ENCODE measurements at regions not wholly inside any gene's neighbourhood (a gene's known extent, or its start where the extent isn't known, plus 50 kb on each side); places are given as distances from the start of the nearest gene placed in this dataset.

DNA sequence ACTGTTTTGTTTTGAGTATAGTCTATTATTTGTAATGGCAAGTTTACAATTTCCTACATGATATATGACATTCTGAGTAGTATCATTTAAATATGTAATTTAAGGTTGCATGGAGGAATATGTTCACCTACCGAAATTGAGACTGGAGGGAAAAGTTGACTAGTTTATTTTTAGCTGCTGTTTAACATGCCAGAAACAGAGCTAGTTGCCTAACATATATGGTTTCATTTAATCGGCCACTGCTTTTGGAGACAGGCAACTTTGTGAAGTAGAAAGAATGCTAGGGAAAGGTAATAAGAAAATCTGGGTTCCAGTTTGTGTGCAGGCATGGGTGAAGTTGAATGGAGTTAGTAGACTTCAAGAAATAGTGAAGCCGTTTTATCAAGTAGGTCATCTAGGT is 342.1 kb upstream of the CBLB start (continued):
- TF ChIP-seq, protein P1, sequence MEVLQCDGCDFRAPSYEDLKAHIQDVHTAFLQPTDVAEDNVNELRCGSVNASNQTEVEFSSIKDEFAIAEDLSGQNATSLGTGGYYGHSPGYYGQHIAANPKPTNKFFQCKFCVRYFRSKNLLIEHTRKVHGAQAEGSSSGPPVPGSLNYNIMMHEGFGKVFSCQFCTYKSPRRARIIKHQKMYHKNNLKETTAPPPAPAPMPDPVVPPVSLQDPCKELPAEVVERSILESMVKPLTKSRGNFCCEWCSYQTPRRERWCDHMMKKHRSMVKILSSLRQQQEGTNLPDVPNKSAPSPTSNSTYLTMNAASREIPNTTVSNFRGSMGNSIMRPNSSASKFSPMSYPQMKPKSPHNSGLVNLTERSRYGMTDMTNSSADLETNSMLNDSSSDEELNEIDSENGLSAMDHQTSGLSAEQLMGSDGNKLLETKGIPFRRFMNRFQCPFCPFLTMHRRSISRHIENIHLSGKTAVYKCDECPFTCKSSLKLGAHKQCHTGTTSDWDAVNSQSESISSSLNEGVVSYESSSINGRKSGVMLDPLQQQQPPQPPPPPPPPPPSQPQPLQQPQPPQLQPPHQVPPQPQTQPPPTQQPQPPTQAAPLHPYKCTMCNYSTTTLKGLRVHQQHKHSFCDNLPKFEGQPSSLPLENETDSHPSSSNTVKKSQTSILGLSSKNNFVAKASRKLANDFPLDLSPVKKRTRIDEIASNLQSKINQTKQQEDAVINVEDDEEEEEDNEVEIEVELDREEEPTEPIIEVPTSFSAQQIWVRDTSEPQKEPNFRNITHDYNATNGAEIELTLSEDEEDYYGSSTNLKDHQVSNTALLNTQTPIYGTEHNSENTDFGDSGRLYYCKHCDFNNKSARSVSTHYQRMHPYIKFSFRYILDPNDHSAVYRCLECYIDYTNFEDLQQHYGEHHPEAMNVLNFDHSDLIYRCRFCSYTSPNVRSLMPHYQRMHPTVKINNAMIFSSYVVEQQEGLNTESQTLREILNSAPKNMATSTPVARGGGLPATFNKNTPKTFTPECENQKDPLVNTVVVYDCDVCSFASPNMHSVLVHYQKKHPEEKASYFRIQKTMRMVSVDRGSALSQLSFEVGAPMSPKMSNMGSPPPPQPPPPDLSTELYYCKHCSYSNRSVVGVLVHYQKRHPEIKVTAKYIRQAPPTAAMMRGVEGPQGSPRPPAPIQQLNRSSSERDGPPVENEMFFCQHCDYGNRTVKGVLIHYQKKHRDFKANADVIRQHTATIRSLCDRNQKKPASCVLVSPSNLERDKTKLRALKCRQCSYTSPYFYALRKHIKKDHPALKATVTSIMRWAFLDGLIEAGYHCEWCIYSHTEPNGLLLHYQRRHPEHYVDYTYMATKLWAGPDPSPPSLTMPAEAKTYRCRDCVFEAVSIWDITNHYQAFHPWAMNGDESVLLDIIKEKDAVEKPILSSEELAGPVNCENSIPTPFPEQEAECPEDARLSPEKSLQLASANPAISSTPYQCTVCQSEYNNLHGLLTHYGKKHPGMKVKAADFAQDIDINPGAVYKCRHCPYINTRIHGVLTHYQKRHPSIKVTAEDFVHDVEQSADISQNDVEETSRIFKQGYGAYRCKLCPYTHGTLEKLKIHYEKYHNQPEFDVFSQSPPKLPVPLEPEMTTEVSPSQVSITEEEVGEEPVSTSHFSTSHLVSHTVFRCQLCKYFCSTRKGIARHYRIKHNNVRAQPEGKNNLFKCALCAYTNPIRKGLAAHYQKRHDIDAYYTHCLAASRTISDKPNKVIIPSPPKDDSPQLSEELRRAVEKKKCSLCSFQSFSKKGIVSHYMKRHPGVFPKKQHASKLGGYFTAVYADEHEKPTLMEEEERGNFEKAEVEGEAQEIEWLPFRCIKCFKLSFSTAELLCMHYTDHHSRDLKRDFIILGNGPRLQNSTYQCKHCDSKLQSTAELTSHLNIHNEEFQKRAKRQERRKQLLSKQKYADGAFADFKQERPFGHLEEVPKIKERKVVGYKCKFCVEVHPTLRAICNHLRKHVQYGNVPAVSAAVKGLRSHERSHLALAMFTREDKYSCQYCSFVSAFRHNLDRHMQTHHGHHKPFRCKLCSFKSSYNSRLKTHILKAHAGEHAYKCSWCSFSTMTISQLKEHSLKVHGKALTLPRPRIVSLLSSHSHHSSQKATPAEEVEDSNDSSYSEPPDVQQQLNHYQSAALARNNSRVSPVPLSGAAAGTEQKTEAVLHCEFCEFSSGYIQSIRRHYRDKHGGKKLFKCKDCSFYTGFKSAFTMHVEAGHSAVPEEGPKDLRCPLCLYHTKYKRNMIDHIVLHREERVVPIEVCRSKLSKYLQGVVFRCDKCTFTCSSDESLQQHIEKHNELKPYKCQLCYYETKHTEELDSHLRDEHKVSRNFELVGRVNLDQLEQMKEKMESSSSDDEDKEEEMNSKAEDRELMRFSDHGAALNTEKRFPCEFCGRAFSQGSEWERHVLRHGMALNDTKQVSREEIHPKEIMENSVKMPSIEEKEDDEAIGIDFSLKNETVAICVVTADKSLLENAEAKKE (CRISPR knock-in tag; IDR thresholded peaks at IDR 0.05): no peak
- no peak for TF ChIP-seq STAT1 (IDR thresholded peaks at IDR 0.05; ENCODE audit: unreplicated experiment)
- TF ChIP-seq EZH2phosphoT487 (IDR thresholded peaks at IDR 0.05; ENCODE audit: unreplicated experiment): no peak
- TF ChIP-seq NANOG (IDR thresholded peaks at IDR 0.05; ENCODE audit: borderline replicate concordance): no peak
- TF ChIP-seq CREB1 (CRISPR knock-in tag; IDR thresholded peaks at IDR 0.05; ENCODE audit: low read depth): no peak
- TF ChIP-seq ZNF331 (CRISPR knock-in tag; IDR thresholded peaks at IDR 0.05; ENCODE audit: low read depth): no peak

DNA sequence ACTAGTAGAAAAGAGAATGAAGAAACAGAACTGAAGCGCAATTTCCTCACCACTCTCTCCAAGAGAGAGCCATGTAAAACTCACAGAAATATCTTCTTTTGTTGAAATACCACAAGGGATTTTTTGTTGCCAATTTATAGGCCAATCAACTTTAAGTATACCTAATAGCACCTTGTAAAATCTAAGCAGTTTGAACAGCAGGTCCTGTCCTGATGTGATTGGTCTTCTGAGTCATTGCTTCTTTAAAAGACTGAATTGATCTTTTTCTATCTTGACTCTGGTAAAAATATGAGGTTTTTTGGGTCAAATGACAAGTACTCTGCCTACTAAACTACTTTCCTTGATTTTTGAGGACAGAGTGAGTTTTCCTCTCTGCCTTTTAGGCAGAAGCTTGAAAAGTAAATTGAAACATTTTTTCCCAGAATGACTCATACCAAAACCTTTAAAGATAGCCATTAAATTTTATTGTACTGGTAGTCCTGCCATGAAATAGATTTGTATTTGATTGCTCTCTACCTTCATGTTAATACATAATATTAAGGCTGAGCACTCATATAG is 343.9 kb upstream of the CBLB start:
- Mint-ChIP-seq H3K36me3 (ENCODE audit: low read depth) (peaks cover 4% of the 10 kb centered on the region), H3K27ac (no peak overlapping the region), H3K9me3 (peaks cover 3% of the 10 kb centered on the region; the same call in 1 of the 3 replicates), H3K4me3 (no peak overlapping the region), H3K27me3 (ENCODE audit: insufficient read depth, low read depth, poor library complexity) (no peaks in the 10 kb centered on the region), H3K4me1 (no peaks in the 10 kb centered on the region)
- DNase-seq (ENCODE audit: low spot score) (no peak), ATAC-seq (no peak)
- Histone ChIP-seq H3F3A (replicated peaks; ENCODE audit: low read depth) (no peaks in the 10 kb centered on the region), H3K27ac (ENCODE audit: low read depth) (no peak overlapping the region), H2AFZ (no peak overlapping the region), H3K79me2 (replicated peaks; ENCODE audit: insufficient read depth) (no peaks in the 10 kb centered on the region), H3K4me2 (no peak overlapping the region), H3K36me3 (ENCODE audit: insufficient read depth) (no peaks in the 10 kb centered on the region), H3K9me2 (ENCODE audit: insufficient read depth) (0 out of 2 replicates have a peak, but pooled peaks cover 2% of the 10 kb centered on the region), H4K20me1 (replicated peaks; ENCODE audit: insufficient read depth) (no peaks in the 10 kb centered on the region), H3K27me3 (ENCODE audit: insufficient read depth) (no peaks in the 10 kb centered on the region), H3K4me3 (no peak overlapping the region), H3K4me1 (ENCODE audit: insufficient read depth) (no peaks in the 10 kb centered on the region)
- TF ChIP-seq ZNF331 (CRISPR knock-in tag; IDR thresholded peaks at IDR 0.05; ENCODE audit: low read depth): no peak
- no peak for TF ChIP-seq CREB1 (CRISPR knock-in tag; IDR thresholded peaks at IDR 0.05; ENCODE audit: low read depth)
- TF ChIP-seq STAT1 (IDR thresholded peaks at IDR 0.05; ENCODE audit: unreplicated experiment): no peak
- TF ChIP-seq EZH2 (IDR thresholded peaks at IDR 0.05; ENCODE audit: low read depth, unreplicated experiment): no peak

All from GM23338 (cell line).